GM21526 (cell line): ENCODE measurements at regions not wholly inside any gene's neighbourhood (a gene's known extent, or its start where the extent isn't known, plus 50 kb on each side); places are given as distances from the start of the nearest gene placed in this dataset.

Experiments used
- ATAC-seq: cut with Tn5 transposase; IDR thresholded peaks from one replicate; pipeline ENCODE4 v1.9.1; 2021; ENCODE audit warnings: moderate library complexity; ENCODE audit not compliant: unreplicated experiment, low FRiP score

DNA sequence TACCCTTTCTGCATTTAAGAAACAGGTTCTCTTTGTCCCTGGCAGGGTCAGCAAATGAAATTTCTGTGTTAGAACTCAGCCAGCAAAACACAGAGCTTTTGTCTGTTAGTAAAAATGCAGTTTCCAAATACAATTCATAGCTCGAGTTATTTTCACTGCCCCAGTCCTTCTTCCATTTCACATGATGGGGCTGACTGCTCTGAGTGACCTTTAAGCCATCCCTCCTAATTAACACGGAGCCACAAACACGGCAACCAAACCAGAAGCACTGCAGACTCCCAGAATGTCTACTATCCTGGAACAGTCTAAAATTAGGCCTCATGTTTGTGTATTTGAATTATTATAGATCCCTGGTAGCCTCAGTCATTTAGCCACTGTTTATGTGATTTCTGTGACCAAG is 99.1 kb upstream of the RGS4 start:
- ATAC-seq: no peak

DNA sequence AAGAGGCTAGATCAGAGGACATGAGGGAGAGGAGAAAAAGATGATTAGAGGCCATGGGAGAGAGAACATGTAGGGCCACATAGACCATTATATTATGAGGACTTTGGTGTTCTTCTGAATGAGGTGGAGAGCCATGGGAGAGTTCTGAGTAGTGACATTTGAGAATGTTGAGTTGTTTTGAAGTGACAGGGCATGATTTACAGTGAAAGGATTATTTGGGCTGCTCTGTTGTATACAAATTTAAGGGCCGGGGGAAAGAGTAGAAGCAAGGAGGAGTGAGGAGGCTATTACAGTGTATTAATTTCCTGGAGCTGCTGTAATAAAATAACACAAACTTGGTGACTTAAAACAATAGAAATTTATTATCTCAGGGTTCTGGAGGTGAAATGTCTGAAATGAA is 102.5 kb upstream of the RGS4 start:
- no peak for ATAC-seq

DNA sequence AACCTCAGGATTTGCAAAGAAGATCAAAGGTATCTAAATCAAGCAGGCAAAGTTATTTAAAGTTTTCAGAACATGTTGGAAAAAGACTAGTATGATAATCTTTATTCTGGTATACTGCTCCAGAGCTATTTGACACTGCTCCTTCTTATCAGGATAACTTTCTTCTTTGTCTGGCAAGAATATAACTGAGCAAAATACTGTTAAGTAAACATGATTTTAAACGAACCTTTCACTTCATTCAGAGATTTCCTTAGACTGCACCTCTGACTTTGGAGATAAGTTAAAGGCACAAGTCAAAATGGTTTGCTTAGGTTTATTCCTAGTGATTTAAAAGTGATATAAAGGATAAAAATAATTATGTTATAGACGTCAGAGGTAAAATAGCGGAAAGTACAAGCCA is 103.9 kb upstream of the CCDC190 start:
- ATAC-seq: no peak

DNA sequence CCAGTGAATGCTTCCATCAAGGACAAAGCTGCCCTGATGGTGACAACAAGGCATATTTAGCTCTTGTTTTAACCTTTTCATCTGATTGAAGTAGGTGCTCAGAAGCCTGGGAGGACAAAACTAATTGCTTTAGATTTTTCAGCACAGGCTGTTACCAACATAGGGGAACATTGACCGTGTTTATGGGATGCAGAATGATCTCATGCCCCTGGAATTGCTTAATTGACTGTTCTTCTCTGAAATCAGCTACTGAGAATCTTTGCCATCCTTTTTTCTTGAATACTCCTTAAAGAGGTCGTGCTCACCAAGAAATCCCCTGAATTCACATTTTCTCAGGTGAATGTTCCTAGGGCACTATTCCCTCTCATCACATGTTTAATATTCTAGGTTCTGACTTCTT is 95.9 kb upstream of the CCDC190 start:
- ATAC-seq: no peak

DNA sequence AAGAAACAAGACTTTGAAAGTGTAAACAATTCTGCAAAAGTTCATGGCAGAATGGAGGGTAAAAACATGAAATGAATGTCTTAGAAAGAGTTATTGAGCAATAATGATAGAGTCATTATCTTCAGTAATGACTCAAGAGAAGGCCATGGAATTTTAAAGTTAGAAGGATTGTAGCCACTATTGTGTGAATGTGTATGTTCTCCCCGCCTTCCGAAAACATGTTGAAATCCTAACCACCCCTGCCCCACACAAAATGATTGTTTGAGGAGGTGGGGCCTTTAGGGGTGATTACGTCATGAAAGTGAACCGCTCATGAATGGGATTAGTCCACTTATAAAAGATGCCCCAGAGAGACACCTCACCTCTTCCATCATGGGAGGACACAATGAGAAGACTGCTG is 93.8 kb upstream of the CCDC190 start:
- no peak for ATAC-seq

DNA sequence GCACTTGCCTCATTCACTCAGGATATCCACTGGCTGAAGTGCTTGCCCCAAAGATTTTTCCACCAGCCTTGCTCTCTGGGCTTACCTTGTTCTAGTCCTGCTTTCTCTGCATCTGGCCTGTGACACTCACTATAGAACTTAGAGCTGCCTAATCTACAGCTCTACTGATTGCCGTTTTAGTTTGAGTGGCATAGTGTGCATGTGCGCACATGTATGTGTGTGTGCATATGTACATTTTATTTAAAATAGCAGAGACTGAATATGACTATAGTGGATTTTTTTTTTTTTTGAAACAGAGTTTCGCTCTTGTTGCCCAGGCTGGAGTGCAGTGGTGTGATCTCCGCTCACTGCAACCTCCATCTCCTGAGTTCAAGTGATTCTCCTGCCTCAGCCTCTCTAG is 92.0 kb upstream of the CCDC190 start:
- no peak for ATAC-seq

DNA sequence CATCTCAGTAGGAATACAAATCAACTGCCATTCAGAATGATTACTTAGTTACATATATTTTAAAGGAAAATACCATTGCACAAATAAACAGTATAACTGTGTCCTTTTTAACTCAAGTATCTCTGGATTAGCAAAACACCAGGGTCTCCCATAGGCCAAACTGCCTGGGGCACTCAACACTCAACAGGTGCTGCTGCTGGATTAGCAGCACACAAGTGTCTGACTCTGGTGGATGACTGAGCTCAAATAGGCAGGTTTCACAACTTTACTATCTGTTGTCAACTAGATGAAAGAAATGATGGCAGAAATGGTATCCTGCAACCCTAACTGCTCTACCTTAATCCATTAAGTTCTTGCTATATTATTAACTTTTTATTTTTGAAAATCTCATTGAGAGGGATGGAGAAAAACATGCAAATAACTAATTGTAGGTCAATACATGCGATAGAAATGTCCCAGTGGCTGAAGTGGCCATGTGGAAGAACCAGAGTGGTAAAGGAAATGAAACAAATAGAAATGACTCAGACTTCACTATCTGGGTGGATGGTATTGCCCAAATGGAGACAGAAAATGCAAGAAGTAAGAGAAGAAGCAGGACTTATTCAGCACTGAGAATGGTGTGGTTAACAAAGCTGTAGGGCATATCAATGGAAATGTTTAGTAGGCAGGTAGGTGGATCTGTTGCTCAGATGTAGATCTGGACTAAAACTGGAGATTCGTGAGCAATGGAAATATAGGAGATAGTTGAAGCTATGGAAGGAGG is 90.8 kb upstream of the CCDC190 start:
- ATAC-seq: peak; percentile 94

DNA sequence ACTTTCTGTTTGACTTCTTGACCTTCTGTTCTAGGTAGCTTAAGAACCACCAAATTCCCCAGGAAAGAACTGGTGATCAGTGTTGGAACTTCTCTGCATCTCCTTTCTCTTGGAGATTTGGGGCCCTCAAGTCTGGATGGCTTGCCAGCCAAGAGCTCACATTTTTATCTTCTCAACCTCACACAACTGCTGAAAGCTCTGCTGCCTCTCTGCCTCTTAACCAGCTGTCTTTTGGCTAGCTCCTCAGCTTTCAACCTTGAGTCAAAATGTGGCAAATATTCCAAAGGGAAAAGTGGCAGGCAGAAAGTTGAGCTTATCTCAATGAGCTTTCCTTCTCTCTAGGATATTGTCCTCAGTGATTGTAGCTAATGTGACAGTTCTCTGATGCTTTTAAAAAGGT is 89.2 kb upstream of the CCDC190 start:
- no peak for ATAC-seq

DNA sequence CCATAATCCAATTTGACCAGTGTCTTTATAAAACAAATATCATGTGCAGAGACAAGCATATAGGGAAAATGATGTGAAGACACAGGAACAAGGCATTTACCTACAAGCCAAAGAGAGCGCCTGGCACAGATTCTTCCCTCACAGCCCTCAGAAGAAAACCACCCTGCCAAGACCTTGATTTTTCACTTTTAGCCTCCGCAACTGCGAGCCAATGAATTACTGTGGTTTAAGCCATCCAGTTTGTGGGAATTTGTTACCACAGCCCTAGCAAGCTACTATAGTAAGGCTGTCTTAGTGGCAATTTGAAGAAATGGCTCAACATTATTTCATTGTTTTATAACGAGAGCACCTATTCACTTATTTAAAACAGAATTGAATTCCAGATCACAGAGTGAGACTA is 85.7 kb upstream of the CCDC190 start:
- no peak for ATAC-seq

DNA sequence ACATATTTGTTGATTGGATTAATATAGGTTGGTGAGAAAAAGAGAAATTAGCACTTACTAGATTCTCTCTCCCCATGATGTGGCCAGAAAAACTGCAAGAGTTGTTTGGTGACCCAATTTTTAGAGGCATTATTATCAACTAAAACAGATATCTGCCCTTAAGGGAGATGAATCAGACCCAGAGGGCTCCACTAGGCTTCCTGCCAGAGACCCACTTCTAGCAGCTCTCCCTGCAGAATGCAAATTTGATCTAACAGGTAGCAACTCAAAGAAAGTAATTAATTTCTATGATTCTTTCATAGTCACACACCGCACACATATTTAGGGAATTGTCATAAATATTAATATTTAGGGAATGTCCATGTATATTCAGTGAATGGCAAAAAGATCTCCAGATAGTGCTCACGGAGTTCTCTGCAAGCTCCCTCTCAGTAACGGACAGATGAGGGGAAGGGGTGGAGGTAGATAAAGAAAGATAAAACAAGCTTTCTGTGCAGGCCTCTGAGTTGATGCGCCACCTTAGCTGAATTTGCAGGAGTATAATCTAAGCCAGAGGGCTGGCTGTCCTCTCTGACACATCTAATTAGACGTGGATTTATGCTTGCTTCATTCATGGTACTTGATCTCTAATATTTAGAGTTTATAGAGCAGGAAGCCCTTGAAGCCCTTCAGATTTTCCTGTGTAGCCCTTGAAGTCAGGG is 84.1 kb upstream of the CCDC190 start:
- no peak for ATAC-seq

DNA sequence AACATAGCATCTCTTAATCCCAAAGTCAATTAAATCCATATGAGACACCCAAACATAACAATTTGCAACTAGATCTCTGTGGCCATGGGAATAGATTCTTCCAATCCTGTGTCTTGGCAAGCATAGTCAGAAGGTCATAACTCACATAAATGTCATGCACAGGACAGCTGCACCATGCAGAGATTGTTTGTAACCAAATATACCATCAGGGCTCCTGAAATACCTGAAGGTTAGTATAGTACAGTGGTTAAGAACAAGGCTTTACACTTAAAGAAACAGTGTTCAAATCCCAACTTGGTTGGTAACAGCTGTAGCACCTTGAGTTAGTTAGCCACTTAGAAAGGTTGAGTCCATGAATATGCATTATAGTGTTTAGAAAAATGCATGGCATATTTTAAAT is 82.6 kb upstream of the CCDC190 start:
- ATAC-seq: no peak

DNA sequence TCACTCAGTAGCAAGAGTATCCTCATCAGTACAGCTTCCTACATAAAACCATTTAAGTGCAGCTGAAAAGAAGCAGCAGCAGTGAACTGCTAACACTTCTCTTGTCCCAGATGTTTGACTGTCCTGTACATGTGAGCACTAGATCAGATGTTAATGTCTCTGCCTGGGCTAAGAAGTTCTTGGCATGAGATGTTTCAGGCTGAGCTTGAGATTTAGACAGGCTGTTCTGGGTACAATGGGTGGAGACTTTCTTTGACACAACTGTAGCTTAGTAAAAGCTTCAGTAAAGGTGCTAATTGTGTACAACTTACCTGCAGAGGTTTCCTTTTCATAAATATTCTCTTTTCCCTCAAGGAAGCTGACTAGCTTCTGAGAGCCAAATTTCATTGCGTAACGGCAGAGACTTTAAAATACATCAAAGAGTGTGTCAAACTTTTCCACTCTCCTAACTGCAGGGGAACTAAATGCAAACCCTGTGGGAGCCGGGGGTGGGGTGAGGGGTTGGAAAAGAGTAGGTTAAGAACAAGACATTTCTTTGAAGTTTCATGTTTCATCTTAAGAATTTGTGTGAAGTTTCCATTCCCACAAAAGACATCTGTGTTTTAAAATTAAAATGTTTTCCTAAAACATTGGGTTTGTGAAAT is 82.1 kb upstream of the CCDC190 start:
- ATAC-seq: no peak

DNA sequence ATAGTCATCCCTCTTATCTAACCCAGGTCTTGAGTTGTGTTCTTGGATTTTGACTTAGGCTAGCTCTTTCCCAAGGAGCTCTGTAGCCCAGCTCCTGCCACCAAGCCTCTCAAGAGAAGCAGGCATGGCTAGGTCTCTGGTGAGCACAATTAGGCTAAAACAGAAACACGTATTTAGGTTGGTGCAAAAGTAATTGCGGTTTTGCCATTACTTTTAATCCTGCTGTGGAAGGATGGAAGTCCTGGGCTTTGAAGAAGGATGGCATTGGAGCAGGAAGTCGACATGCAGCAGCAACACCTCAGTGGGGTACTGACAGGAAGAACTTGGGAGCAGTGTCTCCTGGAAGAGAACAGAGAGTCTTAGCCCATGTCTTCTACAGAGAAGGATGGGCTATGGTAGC is 80.0 kb upstream of the CCDC190 start:
- ATAC-seq: no peak

DNA sequence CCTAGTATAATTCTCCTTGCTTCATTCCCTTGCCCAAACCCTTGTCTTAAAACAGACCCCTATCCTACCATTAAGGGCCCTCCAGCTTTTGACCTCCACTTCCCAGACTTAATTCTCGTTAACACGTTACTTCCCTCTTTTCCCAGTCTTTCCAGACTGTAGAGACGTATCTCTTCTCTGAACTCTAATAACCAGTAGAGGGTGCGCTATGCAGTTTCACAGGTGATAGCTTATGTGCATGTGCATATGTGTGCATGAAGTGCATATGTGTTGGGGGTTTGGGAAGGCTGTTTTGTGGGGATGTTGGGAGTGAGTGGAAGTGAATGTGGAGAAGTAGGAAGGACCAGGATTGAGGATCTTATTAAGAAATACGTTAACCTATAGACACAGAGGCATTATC is 78.1 kb upstream of the CCDC190 start:
- no peak for ATAC-seq

DNA sequence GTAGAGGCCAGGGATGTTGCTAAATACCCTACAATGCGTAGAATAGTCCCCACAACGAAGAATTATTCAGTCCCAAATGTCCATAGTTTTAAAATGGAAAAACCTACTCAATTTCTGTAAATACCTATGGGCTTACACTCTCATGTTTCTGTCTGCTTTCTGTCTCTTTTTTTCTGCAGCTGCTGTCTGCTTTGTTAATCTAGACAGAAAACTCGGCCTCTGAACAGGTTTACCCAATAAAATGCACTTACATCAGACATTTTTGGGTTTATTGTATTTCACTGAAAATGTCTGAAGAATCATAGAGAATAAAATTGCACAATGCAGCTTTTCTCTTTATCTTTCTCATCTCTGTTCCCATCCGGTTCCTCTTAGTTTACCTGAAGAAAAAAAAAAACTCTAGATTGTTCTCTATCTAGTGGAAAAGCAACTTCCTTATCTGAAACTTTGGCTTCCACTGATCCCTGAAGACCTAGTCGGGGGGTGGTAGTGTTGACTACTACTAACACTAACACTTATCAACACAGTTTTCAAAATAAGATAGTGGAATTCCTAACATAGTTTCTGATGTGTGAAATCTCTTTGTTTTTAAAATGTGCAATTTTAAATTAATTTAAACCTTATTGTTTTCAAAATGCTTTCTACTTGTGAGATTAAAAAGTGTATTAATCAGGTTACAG is 76.9 kb upstream of the CCDC190 start:
- ATAC-seq: no peak

DNA sequence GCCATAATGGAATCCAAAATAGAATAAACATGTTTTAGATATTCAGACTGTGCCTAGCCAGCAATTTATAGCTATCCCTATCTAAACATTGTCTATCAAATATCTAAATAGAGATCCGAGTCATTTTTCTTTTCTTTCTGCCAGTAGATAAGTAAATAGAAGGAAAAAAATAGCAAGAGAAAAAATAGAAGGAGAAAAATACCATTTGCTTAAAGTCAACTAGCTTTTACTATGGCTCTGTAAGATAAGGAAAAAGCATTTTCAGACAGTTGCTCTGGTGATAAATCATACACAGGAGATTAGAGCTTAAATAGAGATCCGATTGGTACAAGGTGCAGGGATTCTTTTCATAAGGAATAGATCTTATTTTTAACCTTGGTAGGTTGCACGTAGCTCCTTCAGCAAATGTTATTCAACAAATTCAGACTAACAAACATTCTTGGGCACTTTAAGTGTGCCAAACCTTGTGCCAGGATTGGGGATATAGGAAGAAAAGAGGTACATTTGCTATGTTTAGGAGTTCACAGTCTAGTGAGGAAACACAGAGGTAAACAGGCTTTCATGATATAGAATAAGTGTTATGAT is 70.1 kb upstream of the CCDC190 start:
- no peak for ATAC-seq

DNA sequence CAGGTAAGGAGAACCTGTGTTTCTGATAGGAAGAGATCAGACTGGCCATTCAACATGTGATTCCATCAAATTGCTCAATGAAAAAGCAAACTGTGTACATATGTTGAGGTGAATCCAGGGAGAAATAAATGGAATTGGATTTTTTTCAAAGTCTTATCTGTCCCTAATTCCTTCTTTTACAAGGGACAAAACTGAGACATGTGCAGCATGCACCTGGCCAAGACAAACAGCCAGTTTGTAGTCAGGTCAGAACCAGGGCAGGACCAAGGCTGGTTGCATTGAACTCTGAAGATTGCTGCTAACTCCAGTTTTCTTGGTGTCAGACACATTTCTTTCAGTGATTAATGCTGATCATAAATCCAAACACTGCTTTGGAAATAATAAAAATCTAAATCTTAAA is 69.6 kb upstream of the CCDC190 start:
- no peak for ATAC-seq

DNA sequence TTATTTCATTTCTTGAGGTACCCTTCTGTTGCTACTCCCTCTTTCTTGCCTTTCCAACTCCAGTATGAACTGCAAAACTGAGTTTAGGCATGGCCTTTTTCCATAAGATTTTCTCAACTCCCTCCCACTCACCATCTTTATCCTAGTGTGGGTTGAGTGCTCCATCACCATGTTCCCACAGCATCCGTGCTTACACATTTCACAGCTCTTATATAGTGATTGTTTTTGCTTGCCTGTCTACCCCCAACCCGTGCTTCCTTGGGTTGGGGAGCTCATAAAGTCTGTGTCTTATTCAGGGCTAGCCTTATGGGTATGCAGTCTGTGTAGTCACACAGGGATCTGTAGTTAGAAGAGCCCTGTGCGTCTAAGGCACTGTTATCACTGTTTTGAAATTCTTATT is 68.2 kb upstream of the CCDC190 start:
- ATAC-seq: no peak

DNA sequence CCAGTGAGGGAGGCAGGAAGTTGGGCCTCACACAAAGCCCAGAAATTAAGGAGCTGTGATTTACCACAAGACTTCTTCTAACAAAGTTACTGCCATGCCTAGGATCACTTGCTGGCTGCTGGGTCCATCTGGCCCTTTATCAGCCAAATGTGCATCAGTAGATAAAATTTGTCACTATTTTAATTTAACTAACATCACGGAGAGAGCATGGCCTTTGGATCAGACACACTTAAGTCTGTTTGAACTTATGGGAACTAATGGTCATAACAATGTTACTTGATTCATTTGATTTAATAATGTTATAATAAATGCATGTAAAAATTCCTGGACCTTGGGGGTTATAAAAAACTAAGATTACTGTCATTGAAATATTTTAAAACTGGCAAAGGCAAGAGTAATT is 67.2 kb upstream of the CCDC190 start:
- no peak for ATAC-seq

DNA sequence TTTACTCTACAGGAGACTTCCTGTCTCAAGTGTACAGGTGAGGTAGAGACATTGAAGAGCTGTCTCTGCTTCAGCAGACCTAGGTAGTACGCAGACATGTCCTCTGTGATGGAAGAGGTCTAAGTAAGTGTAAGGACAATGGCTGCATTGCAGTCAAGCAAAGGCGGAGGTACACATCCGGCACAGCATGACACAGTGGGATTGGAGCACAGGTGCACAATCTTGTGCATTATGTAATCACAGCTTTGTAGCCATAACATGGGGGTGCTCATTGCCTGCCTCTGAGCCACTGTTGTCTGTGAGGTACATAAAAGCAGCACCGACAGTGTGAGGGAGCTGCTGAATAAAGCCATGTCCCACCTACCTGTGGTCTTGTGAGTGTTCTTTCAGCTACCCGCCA is 66.4 kb upstream of the CCDC190 start:
- no peak for ATAC-seq

DNA sequence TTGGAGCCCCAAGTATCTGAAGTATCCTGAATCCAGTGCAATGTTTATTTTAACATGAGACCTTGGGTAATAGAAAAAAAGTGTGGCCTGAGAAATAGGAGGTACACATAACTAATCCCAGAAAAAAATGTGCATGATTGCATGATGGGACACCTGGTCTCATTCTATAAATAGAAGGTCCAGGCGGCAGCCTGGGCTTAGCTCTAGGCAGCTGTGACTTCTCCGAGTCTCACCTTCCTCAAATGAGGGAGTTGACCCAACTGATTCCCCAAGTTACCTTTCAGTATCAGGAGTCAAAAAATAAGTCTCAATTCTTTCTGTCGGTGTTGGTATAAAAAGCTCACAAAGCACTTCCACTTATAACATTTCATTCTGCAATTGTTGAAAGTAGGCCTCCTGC is 65.9 kb upstream of the CCDC190 start:
- ATAC-seq: no peak
